ENCODE measurements at regions not wholly inside any gene's neighbourhood (a gene's known extent, or its start where the extent isn't known, plus 50 kb on each side); places are given as distances from the start of the nearest gene placed in this dataset.
"Not testable (repeated sequence)": the region's sequence is repeated elsewhere in the genome, so short reads cannot be mapped to it uniquely, and the experiment has no call there.

DNA sequence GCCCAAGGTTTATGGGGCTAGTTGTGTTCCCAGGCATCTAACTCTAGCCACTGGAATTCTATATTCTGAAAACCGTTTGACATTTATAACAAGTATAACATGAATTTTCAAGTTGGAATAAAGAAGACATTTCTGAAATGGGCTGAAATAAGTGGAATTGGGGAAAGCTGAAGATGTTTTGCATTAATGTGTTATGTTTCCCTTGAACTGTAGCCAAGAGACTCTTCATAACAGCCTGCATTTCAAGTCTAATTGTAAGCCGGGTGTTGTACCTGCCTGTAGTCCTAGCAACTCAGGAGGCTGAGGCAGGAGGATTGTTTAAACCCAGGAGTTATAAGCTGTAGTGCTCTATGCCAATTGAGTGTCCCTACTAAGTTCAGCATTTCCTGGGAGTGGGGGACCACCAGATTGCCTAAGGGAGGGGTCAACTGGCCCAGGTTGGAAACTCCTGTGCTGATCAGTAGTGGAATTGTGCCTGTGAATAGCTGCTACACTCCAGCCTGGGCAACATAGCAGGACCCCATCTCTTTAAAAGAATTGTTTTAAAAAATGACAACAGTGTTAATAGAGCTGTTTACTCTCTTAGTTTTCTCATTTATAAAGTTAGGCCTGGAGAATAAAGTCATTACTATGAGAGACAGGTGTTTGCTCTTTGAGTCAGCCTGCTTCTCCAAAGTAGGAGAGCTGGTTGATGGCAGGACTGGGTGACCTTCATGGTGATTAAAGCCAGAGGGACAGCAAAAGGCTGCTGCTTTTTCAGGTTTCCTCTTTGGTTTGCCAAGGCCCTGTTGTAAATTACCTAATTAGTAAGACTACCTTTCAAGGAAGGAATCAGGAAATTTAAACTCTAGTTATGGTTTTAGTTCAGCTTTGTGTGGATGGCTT is 483.6 kb upstream of the RGS6 start:
- DNase-seq, result no peak

DNA sequence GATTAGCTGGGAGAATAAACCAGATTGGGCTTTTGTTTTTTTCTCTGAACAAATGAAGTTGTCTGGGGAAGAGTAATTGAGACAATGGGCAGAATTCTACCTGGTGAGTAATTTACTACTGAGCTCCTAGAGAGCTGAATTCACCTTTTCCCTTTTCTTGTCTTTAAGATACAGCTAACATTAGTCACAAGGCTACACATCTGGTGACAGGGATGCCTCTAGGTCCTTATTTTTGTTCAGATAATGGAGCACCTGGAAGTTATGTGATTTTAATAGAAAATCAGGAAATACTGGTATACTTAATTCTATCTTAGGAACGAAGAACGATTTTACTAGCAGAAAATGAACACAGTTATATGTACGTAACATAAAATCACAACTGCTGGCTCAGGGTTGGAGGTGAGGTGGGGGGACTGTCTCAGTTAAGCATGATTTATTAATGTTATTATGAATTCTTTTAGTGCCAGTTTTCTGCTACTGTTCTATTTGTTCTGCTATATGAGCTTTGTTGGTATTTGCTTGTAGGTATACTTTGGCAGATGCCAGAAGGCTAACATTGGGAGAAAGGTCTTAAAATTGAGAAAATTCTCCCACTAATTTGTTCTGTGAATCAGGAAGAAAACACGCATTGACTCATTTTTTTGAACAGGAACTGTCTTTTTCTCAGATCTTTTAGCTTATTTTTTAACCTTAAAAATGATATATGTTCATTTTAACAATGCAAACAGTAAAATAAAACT is 482.7 kb upstream of the RGS6 start:
- DNase-seq, result no peak

GRCh38 chr14:71451501-71451900 is 480.7 kb upstream of the RGS6 start:
- DNase-seq, result no peak

DNA sequence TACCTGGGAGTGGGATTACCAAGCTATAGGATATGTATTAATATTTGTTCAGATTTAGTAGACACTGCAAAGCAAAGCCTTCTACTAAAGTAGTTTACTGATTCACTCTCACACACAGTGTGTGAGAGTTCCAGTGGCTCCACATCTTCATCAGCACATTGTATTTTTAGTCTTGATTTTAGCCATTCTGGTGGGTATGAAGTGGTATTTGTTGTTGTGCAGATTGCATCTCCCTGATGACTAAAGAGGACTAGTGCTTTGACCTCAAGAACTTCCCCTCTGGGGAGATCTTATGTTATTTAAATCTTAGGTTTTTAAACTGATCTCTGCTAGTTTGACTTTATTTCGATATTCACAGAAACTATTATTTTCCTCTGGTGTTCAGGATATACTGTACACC is 479.7 kb upstream of the RGS6 start:
- DNase-seq, result no peak

DNA sequence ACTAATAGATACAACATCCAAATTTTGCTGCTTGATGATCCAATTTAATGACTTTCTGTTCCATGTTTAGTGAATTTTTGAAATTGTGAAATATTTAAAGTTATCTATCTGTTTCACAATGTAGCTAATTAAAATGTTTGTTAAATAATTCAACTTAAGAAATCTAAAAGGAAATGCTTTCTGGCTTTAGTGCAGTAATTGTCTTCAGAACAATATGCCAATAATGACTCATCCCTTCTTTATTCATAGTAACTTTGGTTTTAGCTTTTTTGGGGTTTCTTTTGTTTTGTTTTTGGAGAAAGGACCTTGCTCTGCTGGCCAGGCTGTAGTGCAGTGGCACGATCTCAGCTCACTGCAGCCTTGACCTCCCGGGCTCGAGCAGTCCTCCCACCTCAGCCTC is 479.2 kb upstream of the RGS6 start:
- DNase-seq, result no peak

DNA sequence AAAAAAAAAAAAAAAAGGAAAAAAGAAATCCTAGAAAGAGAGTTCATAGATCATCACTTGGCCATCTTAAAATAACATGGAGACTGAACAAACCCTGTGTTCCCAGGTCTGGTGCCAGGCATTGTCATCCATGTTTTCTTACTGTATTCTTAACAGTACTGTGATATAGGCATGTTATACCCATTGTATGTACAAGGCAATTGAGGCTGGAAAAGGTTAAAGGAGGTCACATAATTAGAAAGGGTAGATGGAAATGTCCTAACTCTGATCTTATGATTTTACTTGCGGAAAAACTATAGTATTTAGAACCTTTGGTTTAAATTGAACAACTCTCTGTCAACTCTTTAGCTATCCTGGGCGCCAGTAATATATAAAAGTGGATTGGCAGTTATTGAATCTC is 478.2 kb upstream of the RGS6 start:
- no peak for DNase-seq

- DNase-seq, result no peak
Measured at GRCh38 chr14:71454513-71455332, 477.5 kb upstream of the RGS6 start.

GRCh38 chr14:71460091-71460490 is 472.1 kb upstream of the RGS6 start:
- no peak for DNase-seq

DNA sequence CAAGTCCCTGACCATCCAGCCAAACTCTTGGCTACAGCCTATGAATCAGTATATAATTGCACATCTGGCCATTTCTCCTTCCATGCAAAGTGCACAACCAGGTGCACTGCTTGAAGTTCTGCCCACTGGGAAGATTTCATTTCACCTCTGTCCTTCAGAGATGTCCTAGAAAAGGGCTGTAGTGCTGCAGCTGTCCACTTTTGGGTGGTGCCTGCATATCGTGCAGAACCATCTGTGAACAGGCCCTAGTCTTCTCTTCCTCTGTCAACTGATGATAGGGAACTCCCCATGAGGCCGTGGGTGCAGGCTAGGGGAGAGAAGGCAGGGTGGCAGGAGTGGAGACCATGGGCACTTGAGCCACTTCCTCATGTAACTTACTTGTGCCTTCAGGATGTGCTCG is 470.6 kb upstream of the RGS6 start:
- DNase-seq, result not testable (repeated sequence)

DNA sequence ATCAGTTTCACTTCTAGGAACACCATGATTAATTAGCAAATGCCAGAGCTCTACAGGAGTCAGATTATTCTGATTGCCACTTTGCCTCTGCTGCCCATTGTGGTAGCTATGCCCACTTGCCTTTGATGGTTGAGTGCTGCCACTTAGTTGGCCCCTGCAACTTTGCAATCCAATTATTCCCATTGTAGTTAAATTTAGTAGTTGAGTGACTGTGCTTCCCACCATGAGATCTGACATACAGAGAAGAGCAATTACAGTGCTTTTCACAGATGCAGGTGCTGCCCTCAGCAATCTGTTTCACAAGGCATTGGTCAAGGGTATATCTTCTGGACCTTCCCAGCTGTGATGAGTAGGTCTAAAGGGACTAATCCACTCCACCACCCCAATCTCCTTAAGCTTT is 468.4 kb upstream of the RGS6 start:
- no peak for DNase-seq

GRCh38 chr14:71464840-71465239 is 467.4 kb upstream of the RGS6 start:
- no peak for DNase-seq

- no peak for DNase-seq
Measured at GRCh38 chr14:71465316-71465715, 466.9 kb upstream of the RGS6 start.

- no peak for DNase-seq
Measured at GRCh38 chr14:71466251-71466650, 466.0 kb upstream of the RGS6 start.

- DNase-seq, result no peak
Measured at GRCh38 chr14:71466946-71467345, 465.3 kb upstream of the RGS6 start.

DNA sequence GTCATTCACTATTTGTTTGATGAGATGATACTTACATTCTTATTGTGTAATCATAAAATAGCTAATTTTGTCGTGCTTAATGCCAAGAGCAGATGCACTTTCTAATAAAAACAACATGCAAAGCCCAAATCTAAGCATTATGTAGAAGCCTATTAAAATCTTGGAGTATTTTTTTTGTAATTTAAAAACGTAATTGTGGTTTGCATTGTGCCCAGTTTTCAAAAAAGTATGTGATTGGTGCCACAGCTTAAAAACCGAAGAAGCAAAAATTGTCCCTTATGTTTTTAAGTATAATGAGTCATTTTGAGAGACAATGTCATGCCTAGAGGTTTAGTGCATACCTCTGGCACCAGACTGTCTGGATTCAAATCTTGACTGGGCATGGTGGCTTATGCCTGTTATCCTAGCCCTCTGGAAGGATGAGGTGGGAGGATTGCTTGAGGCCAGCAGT is 464.8 kb upstream of the RGS6 start:
- DNase-seq, result no peak

DNA sequence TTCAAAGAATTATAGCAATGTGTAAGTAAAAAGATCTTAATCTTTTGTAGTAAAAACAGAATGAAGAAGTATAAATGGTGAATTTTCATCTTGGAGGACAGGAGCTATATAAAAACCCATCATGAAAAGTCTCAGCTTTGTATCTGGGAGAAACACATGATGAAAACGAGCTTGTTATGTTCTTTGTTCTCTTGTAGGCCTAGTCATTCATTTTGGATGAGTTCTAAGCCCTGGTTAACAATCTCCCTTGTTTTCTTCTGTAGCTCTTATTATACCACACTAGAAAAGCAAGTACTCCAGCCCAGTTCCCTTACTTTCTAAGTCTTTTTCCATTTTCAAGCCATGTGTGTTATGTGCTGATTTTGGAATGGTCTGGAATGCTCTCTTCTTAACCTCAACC is 463.5 kb upstream of the RGS6 start:
- DNase-seq, result no peak

- DNase-seq, result no peak
Measured at GRCh38 chr14:71469643-71470335, 462.4 kb upstream of the RGS6 start.

DNA sequence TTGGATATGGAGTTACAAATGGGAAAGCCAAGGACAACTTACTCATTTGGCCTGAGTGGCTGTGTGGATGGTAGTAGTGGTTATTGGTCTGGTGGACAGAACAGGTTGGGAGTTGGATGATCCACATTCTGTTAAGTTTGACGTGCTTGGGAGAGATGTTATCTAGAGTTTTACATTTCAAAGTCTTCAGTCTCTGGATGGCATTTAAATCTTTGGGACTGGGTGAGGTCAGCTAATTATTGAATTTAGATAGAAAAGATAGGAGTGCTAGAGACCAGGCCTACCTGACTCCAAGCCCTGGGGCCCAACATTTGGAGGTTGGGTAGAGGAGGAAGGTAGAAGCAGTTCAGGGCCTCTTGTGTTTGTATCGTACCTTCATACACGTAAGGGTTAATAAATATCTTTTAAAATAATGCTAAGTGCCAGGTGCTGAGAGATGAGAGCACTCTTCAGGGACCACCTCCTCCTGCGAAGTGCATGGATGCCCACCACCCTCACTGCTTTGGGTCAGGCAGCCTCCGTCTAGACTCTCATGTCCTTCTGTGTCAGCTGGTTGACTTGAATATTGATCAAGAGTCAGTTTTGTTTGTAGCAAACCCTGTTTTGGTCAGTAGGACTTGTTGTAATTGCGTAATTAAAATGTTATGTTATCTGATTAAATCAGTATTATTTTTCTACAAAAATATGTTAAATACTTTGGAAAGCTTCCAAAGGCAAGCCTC is 460.4 kb upstream of the RGS6 start:
- no peak for DNase-seq

DNA sequence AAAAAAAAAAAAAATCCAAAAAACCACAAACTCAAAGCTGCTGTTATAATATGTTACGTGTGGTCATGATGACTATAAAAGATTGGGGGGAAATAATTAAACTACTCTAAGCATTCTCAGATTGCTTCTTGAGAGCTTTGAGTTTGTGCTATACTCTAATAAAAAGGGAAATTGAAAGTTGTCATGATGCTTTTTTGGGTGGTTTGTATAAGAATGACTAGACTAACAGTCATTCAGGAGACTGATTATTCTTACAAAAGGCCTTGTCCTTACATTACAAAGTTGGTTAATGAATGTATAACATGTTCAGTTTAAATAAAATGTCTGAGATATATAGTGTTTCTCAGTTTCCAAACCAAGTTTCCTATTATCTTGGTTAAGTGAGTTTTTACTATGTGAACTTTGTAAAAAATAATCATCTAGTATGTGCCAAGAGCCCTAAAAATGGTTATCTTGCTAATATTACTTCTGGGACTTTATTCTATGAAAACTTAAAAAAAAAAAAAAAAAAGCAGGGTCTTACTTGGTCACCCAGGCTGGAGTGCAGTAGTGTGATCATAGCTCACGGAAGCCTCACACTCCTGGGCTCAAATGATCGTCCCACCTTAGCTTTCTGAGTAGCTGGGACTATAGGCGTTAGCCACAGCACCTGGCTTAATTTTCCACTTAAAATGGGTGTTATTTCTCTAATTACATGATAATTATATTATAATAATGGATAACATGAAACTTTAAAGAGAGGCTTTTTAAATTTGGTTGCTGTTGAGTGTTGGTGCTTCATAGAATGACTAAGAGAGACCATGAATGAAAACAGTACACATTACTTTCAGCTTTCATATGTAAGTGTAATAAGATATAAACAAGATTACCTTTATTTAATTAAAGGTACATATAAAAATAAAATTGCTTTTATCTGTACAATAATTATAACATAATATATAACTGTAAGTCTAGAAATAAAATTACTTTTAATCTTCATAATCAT is 459.6 kb upstream of the RGS6 start:
- no peak for DNase-seq

DNA sequence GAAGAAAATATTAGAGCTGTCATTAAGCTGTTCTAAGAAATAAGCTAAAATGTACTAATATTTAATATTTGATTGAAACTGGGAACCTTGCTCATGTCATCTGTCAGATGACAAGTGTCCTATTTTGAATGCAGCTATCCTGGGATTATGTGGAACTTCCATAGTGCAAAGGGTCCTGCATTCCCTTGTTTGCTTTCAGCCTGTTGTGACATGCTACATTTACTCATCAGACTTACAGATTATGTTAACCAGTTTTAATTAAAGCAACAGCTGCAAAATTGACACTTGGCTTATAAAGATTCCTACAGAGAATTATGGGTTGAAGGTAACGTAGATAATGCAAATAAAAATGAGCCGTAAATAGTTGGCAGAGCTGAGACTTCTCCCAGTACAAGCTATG is 458.4 kb upstream of the RGS6 start:
- DNase-seq, result no peak

Data from activated gamma-delta T cell treated with Interleukin-2 at 50 U/mL for 16 hours (primary cell).